SK-N-SH treated with all-trans-retinoic acid at 6 μM for 48 hours (cell line): ENCODE measurements at regions not wholly inside any gene's neighbourhood (a gene's known extent, or its start where the extent isn't known, plus 50 kb on each side); places are given as distances from the start of the nearest gene placed in this dataset.

Experiments used
- ATAC-seq: fragments of 200-7000 bp; cut with Tn5 transposase; 3 replicates; pipeline ENCODE4 v1.9.1; 2020; ENCODE audit warnings: mild to moderate bottlenecking, moderate library complexity
- ARNTL ChIP-seq: fragments of 450-650 bp; formaldehyde crosslinking; IDR thresholded peaks from 2 replicates; pipeline ENCODE4 v1.5.0; 2020; ENCODE audit warnings: low read depth, mild to moderate bottlenecking, moderate library complexity, borderline replicate concordance
- BACH2 ChIP-seq: fragments of 250-450 bp; sonication (Bioruptor Pico); IDR thresholded peaks from 2 replicates; pipeline ENCODE4 v1.9.0; 2021; ENCODE audit warnings: mild to moderate bottlenecking, borderline replicate concordance
- CSDC2 ChIP-seq: fragments of 250-450 bp; sonication (Bioruptor Pico); IDR thresholded peaks from 2 replicates; pipeline ENCODE4 v1.5.0; 2020; ENCODE audit warnings: mild to moderate bottlenecking, moderate library complexity
- ESRRG ChIP-seq: fragments of 250-450 bp; sonication (Bioruptor Pico); IDR thresholded peaks from 2 replicates; pipeline ENCODE4 v1.6.1; 2021; ENCODE audit warnings: mild to moderate bottlenecking
- ISL1 ChIP-seq: fragments of 250-450 bp; sonication (Bioruptor Pico); IDR thresholded peaks from 2 replicates; pipeline ENCODE4 v2.1.2; 2022; ENCODE audit warnings: mild to moderate bottlenecking, moderate library complexity
- OSR1 ChIP-seq: fragments of 250-450 bp; sonication (Bioruptor Pico); IDR thresholded peaks from 2 replicates; pipeline ENCODE4 v1.8.0; 2022; ENCODE audit warnings: moderate library complexity, mild to moderate bottlenecking, inconsistent platforms
- PPARA ChIP-seq: fragments of 250-450 bp; sonication (Bioruptor Pico); IDR thresholded peaks from 2 replicates; pipeline ENCODE4 v1.5.0; 2020; ENCODE audit warnings: mild to moderate bottlenecking, borderline replicate concordance
- RARB ChIP-seq: fragments of 250-450 bp; sonication (Bioruptor Pico); IDR thresholded peaks from 2 replicates; pipeline ENCODE4 v1.8.0; 2021; ENCODE audit warnings: mild to moderate bottlenecking, moderate library complexity
- SNAI2 ChIP-seq: fragments of 250-450 bp; sonication (Bioruptor Pico); IDR thresholded peaks from 2 replicates; pipeline ENCODE4 v1.5.0; 2020; ENCODE audit warnings: mild to moderate bottlenecking, moderate library complexity
- TOX ChIP-seq: fragments of 250-450 bp; sonication (Bioruptor Pico); IDR thresholded peaks from 2 replicates; pipeline ENCODE4 v1.8.0; 2021; ENCODE audit warnings: mild to moderate bottlenecking, moderate library complexity, borderline replicate concordance
- ZFP30 ChIP-seq: fragments of 450-650 bp; formaldehyde crosslinking; IDR thresholded peaks from 2 replicates; pipeline ENCODE4 v1.5.0; 2022; ENCODE audit warnings: mild to moderate bottlenecking, moderate library complexity
- ZNF565 ChIP-seq: fragments of 450-650 bp; formaldehyde crosslinking; conservative IDR thresholded peaks from 2 replicates; pipeline ENCODE4 v1.5.0; 2020; ENCODE audit warnings: low read depth, mild to moderate bottlenecking, moderate library complexity
- ZNF70 ChIP-seq: fragments of 450-650 bp; formaldehyde crosslinking; IDR thresholded peaks from 2 replicates; pipeline ENCODE4 v1.5.0; 2020; ENCODE audit warnings: mild to moderate bottlenecking, moderate library complexity
- ZNF8 ChIP-seq: fragments of 450-650 bp; formaldehyde crosslinking; IDR thresholded peaks from 2 replicates; pipeline ENCODE4 v1.5.0; 2020; ENCODE audit warnings: mild to moderate bottlenecking, moderate library complexity
- TF ChIP-seq, protein P1 (sequence below): fragments of 250-450 bp; sonication (Bioruptor Pico); IDR thresholded peaks from 2 replicates; pipeline ENCODE4 v1.8.0; 2020; ENCODE audit warnings: mild to moderate bottlenecking, moderate library complexity, borderline replicate concordance
- TF ChIP-seq, protein P2 (sequence below): fragments of 250-450 bp; sonication (Bioruptor Pico); IDR thresholded peaks from 2 replicates; pipeline ENCODE4 v1.5.0; 2020; ENCODE audit warnings: mild to moderate bottlenecking, moderate library complexity
- TF ChIP-seq, protein P3 (sequence below): fragments of 250-450 bp; sonication (Bioruptor Pico); IDR thresholded peaks from 2 replicates; pipeline ENCODE4 v1.5.1; 2021; ENCODE audit warnings: mild to moderate bottlenecking, moderate library complexity

DNA sequence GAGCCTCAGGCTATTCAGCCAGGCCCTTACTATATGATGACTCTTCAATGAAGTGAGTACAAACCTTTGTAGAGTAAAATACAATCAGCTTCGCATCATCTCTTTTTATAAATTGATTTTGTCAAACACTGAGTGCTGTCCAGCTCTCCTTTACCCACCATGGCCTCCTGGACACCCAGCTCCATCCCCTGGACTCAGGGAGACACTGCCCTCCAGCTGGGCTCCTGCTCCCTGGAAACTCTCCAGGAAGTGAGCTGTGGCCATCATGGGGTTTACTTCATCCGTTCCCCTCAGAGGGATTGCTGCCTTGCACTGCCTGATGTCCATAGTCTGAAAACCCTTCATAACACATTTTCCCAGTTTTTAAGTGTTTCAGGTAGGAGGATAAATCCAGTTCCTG, 82.5 kb upstream of the XIRP2 start:
- TF ChIP-seq BACH2 (CRISPR knock-in tag) (no peak), OSR1 (CRISPR knock-in tag) (no peak), ZNF70 (CRISPR knock-in tag) (no peak), ARNTL (CRISPR knock-in tag) (no peak), PPARA (CRISPR knock-in tag) (no peak), ESRRG (no peak)
- TF ChIP-seq, protein P1, sequence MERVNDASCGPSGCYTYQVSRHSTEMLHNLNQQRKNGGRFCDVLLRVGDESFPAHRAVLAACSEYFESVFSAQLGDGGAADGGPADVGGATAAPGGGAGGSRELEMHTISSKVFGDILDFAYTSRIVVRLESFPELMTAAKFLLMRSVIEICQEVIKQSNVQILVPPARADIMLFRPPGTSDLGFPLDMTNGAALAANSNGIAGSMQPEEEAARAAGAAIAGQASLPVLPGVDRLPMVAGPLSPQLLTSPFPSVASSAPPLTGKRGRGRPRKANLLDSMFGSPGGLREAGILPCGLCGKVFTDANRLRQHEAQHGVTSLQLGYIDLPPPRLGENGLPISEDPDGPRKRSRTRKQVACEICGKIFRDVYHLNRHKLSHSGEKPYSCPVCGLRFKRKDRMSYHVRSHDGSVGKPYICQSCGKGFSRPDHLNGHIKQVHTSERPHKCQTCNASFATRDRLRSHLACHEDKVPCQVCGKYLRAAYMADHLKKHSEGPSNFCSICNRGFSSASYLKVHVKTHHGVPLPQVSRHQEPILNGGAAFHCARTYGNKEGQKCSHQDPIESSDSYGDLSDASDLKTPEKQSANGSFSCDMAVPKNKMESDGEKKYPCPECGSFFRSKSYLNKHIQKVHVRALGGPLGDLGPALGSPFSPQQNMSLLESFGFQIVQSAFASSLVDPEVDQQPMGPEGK (CRISPR knock-in tag): no peak

DNA sequence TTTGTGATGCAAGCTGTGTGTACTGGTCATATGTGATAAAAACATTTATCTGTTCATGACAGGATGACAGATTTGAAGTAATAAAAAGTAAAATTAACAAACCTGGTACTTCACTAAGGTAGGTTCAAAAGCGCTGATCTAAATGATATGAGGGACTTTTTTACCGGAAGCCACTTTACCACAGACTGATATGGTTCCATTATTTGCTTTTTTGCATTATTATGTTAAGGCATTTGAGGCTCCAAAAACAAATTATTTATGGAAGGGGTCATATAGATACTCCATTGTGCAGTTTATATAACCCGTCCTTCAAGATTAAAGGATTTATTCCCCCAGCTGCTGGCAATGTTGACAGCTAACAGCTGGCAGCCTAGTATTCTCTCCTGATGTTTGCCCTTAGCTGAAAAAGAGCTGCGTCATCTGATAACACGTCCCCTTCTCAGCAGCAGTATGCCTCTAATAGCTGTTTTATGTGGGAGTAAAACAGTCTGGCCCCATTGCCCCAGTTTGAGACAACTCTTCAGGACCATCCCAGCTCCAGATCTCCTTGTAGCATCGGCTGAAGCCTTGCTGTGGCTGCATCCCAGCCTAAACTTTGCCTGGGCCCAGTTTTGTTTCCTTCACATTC, 84.8 kb upstream of the XIRP2 start:
- ATAC-seq: no peak; the same call in 2 of the 3 replicates
- TF ChIP-seq, protein P2, sequence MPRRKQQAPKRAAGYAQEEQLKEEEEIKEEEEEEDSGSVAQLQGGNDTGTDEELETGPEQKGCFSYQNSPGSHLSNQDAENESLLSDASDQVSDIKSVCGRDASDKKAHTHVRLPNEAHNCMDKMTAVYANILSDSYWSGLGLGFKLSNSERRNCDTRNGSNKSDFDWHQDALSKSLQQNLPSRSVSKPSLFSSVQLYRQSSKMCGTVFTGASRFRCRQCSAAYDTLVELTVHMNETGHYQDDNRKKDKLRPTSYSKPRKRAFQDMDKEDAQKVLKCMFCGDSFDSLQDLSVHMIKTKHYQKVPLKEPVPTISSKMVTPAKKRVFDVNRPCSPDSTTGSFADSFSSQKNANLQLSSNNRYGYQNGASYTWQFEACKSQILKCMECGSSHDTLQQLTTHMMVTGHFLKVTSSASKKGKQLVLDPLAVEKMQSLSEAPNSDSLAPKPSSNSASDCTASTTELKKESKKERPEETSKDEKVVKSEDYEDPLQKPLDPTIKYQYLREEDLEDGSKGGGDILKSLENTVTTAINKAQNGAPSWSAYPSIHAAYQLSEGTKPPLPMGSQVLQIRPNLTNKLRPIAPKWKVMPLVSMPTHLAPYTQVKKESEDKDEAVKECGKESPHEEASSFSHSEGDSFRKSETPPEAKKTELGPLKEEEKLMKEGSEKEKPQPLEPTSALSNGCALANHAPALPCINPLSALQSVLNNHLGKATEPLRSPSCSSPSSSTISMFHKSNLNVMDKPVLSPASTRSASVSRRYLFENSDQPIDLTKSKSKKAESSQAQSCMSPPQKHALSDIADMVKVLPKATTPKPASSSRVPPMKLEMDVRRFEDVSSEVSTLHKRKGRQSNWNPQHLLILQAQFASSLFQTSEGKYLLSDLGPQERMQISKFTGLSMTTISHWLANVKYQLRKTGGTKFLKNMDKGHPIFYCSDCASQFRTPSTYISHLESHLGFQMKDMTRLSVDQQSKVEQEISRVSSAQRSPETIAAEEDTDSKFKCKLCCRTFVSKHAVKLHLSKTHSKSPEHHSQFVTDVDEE (CRISPR knock-in tag): 0 out of 2 replicates have a peak, but pooled peaks have one; percentile 15
- TF ChIP-seq RARB: no peak

More for the DNA sequence above, 82.5 kb upstream of the XIRP2 start:
- ATAC-seq: no peak

DNA sequence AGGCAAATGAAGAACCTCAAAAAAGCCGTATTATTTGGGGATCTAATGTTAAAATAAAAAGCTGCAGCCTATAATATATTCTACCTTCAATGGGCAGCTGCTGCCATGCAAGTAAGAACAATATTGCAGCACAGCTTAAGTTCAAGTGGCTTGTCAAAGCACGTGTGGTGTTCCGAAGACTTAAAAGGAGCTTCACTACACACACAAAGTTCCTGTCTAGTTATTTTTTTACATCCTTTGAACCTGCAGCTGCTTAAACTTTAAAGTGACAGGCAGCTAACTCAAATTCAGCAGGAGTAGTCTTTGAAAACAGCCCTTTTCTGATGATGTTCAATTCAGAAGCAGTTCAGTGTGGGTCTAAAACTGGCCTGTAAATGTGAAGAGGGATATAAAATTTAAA, 85.8 kb upstream of the XIRP2 start:
- TF ChIP-seq ZNF8: no peak
- TF ChIP-seq, protein P3, sequence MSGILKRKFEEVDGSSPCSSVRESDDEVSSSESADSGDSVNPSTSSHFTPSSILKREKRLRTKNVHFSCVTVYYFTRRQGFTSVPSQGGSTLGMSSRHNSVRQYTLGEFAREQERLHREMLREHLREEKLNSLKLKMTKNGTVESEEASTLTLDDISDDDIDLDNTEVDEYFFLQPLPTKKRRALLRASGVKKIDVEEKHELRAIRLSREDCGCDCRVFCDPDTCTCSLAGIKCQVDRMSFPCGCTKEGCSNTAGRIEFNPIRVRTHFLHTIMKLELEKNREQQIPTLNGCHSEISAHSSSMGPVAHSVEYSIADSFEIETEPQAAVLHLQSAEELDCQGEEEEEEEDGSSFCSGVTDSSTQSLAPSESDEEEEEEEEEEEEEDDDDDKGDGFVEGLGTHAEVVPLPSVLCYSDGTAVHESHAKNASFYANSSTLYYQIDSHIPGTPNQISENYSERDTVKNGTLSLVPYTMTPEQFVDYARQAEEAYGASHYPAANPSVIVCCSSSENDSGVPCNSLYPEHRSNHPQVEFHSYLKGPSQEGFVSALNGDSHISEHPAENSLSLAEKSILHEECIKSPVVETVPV (CRISPR knock-in tag): no peak
- no peak for TF ChIP-seq ZNF70 (CRISPR knock-in tag)
- TF ChIP-seq, protein P2 (CRISPR knock-in tag): no peak
- TF ChIP-seq ISL1 (CRISPR knock-in tag): no peak
- TF ChIP-seq CSDC2 (CRISPR knock-in tag): no peak
- TF ChIP-seq OSR1 (CRISPR knock-in tag): no peak
- TF ChIP-seq BACH2 (CRISPR knock-in tag): no peak
- TF ChIP-seq TOX: no peak
- no peak for TF ChIP-seq ZFP30 (CRISPR knock-in tag)
- no peak for TF ChIP-seq SNAI2
- TF ChIP-seq, protein P1 (CRISPR knock-in tag): no peak
- no peak for TF ChIP-seq PPARA (CRISPR knock-in tag)
- TF ChIP-seq ZNF565 (CRISPR knock-in tag): no peak
- TF ChIP-seq ESRRG: no peak

More for the DNA sequence above, 85.8 kb upstream of the XIRP2 start:
- ATAC-seq: no peak
